PFSK-1 (cell line): ENCODE measurements at regions not wholly inside any gene's neighbourhood (a gene's known extent, or its start where the extent isn't known, plus 50 kb on each side); places are given as distances from the start of the nearest gene placed in this dataset.

Experiments
- FOXP2 ChIP-seq: optimal IDR thresholded peaks from 2 replicates; pipeline ENCODE3; 2011; ENCODE audit warnings: borderline replicate concordance, control low read depth, inconsistent platforms; ENCODE audit not compliant: insufficient read depth; ENCODE audit errors: extremely low read length, extremely low read depth
- POLR2AphosphoS5 ChIP-seq: IDR thresholded peaks from 2 replicates; pipeline ENCODE4 v1.6.1; 2012; ENCODE audit warnings: low read depth, mild to moderate bottlenecking, control low read depth, low read length, moderate library complexity
- SIN3A ChIP-seq: IDR thresholded peaks from 2 replicates; pipeline ENCODE4 v1.6.1; 2012; ENCODE audit warnings: mild to moderate bottlenecking, low read length, moderate library complexity, borderline replicate concordance; ENCODE audit not compliant: insufficient read depth
- TAF1 ChIP-seq: IDR thresholded peaks from 2 replicates; pipeline ENCODE4 v1.6.1; 2012; ENCODE audit warnings: low read length, control low read depth, borderline replicate concordance; ENCODE audit not compliant: insufficient read depth
- TF ChIP-seq, protein P1 (sequence below), 2 experiments: IDR thresholded peaks; 2 replicates each; pipeline versions ENCODE4 v1.6.1 to v1.8.0; 2011 to 2012; ENCODE audit warnings: low read depth in 2 of 2, low read length in 2 of 2, control low read depth in 1 of 2, inconsistent platforms in 1 of 2, mild to moderate bottlenecking in 1 of 2, moderate library complexity in 1 of 2; ENCODE audit not compliant: insufficient read depth in 1 of 2

- no peak for TF ChIP-seq TAF1
- TF ChIP-seq, protein P1, sequence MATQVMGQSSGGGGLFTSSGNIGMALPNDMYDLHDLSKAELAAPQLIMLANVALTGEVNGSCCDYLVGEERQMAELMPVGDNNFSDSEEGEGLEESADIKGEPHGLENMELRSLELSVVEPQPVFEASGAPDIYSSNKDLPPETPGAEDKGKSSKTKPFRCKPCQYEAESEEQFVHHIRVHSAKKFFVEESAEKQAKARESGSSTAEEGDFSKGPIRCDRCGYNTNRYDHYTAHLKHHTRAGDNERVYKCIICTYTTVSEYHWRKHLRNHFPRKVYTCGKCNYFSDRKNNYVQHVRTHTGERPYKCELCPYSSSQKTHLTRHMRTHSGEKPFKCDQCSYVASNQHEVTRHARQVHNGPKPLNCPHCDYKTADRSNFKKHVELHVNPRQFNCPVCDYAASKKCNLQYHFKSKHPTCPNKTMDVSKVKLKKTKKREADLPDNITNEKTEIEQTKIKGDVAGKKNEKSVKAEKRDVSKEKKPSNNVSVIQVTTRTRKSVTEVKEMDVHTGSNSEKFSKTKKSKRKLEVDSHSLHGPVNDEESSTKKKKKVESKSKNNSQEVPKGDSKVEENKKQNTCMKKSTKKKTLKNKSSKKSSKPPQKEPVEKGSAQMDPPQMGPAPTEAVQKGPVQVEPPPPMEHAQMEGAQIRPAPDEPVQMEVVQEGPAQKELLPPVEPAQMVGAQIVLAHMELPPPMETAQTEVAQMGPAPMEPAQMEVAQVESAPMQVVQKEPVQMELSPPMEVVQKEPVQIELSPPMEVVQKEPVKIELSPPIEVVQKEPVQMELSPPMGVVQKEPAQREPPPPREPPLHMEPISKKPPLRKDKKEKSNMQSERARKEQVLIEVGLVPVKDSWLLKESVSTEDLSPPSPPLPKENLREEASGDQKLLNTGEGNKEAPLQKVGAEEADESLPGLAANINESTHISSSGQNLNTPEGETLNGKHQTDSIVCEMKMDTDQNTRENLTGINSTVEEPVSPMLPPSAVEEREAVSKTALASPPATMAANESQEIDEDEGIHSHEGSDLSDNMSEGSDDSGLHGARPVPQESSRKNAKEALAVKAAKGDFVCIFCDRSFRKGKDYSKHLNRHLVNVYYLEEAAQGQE (IDR thresholded peaks at IDR 0.05; ENCODE audit: insufficient read depth in 1 of 2, low read depth in 2 of 2, low read length in 2 of 2) = no peak
- no peak for TF ChIP-seq POLR2AphosphoS5
- no peak for TF ChIP-seq SIN3A
- no peak for TF ChIP-seq FOXP2
These were observed 212.0 kb upstream of the ALCAM start for GRCh38 chr3:105154692-105155091.
